Upper lobe of right lung (tissue), 1 donor: ENCODE measurements at regions not wholly inside any gene's neighbourhood (a gene's known extent, or its start where the extent isn't known, plus 50 kb on each side); places are given as distances from the start of the nearest gene placed in this dataset.

Source experiments
- ATAC-seq: fragments of 200-7000 bp; cut with Tn5 transposase; one replicate; pipeline ENCODE4 v1.9.1; 2020; ENCODE audit warnings: mild to moderate bottlenecking, moderate library complexity
- DNase-seq: peaks from one replicate; pipeline ENCODE4 v3.0.0-alpha.2; 2020
- H3K27ac ChIP-seq: fragments of 200-600 bp; one replicate; pipeline ENCODE4 v1.8.0; 2022
- H3K27me3 ChIP-seq: fragments of 200-600 bp; one replicate; pipeline ENCODE4 v1.8.0; 2022; ENCODE audit warnings: mild to moderate bottlenecking
- H3K36me3 ChIP-seq: fragments of 200-600 bp; one replicate; pipeline ENCODE4 v1.8.0; 2022
- H3K4me1 ChIP-seq: fragments of 200-600 bp; one replicate; pipeline ENCODE4 v1.8.0; 2022
- H3K4me3 ChIP-seq: fragments of 200-600 bp; one replicate; pipeline ENCODE4 v1.8.0; 2022; ENCODE audit warnings: mild to moderate bottlenecking
- H3K9me3 ChIP-seq: fragments of 200-600 bp; one replicate; pipeline ENCODE4 v1.8.0; 2022
- intact Hi-C: fragments of 100-400 bp; cut with DNase I; formaldehyde crosslinking; loops from one replicate; pipeline ENCODE4 v1.11.0; 2022
- TF ChIP-seq, protein P1 (sequence below): fragments of 200-600 bp; IDR thresholded peaks from one replicate; pipeline ENCODE4 v1.8.0; 2022; ENCODE audit warnings: antibody characterized with exemption
- donor health status: DM: no; HTN: yes; CAD: no; lungs with severe emphysema.

DNA sequence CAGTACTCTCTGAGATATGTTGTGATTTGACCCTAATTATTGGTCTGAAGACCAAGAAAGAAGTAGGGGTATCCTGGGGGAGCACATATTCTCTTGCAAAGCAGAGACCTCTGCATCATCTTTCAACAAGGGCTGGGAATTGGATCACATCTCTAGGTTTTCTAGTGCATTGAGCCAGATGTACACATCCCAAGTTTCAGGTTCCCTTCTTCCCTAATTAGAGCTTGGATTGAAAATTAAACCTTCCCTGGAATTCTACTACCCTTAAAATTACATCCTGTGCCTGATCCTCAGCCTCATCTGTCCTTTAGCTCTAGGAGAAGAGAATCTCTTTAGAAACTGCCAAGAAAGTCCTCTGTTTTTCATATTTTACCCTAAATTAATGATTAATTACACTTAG is 839.6 kb downstream of the SLC6A15 start:
- ATAC-seq (no peak), DNase-seq (no peak)
- H3K36me3 ChIP-seq = no peaks in the 10 kb centered on the region
- no peak overlapping the region for H3K27ac ChIP-seq
- no peaks in the 10 kb centered on the region for H3K27me3 ChIP-seq
- TF ChIP-seq, protein P1, sequence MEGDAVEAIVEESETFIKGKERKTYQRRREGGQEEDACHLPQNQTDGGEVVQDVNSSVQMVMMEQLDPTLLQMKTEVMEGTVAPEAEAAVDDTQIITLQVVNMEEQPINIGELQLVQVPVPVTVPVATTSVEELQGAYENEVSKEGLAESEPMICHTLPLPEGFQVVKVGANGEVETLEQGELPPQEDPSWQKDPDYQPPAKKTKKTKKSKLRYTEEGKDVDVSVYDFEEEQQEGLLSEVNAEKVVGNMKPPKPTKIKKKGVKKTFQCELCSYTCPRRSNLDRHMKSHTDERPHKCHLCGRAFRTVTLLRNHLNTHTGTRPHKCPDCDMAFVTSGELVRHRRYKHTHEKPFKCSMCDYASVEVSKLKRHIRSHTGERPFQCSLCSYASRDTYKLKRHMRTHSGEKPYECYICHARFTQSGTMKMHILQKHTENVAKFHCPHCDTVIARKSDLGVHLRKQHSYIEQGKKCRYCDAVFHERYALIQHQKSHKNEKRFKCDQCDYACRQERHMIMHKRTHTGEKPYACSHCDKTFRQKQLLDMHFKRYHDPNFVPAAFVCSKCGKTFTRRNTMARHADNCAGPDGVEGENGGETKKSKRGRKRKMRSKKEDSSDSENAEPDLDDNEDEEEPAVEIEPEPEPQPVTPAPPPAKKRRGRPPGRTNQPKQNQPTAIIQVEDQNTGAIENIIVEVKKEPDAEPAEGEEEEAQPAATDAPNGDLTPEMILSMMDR = no peak
- H3K9me3 ChIP-seq = no peaks in the 10 kb centered on the region
- H3K4me3 ChIP-seq = no peak overlapping the region
- intact Hi-C loops = no loop called here
- H3K4me1 ChIP-seq = no peaks in the 10 kb centered on the region

DNA sequence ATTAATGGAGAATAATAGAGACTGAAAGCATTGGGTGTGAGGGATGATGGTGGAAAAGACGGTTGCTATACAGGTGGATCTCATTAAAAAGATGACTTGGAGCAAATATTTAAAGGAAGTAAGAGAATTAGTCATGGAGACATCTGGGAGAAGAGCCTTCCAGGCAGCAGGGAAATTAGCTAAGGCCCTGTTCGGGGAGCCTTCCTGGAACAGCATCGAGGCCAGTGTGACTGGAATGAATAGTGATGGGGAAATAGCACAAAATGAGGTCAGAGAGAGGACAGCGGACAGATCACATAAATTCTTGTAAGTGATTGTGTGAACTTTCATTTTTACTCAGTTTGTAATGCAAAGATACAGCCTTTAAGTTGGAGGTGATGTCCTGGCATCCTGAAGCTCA is 842.3 kb downstream of the SLC6A15 start:
- Histone ChIP-seq H3K4me1 (no peaks in the 10 kb centered on the region), H3K4me3 (no peak overlapping the region), H3K9me3 (no peaks in the 10 kb centered on the region), H3K27ac (no peak overlapping the region), H3K27me3 (no peaks in the 10 kb centered on the region), H3K36me3 (no peaks in the 10 kb centered on the region)
- ATAC-seq (no peak), DNase-seq (no peak)
- intact Hi-C loops = no loop called here
- TF ChIP-seq, protein P1 = no peak

DNA sequence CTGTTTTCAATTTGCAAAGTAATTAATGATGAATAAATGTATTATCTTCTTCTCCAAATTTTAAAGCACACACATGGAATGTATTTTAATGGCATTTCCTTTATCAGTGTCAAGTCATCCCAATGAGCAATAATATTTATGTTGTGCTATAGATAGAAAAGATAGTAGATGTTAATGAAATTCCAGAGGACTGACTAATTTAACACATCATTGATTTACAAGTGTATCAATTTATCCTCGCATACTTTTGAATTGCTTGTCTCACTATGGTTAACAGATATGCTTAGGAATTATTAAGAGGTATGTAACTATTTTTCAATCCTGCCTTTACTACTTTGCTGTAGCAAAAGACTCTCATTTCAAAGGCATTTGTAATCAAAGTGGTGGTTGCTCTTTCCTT is 842.9 kb downstream of the SLC6A15 start:
- ATAC-seq = no peak
- Histone ChIP-seq H3K4me3 (no peak overlapping the region), H3K27ac (no peak overlapping the region), H3K27me3 (no peaks in the 10 kb centered on the region), H3K36me3 (no peaks in the 10 kb centered on the region), H3K4me1 (no peaks in the 10 kb centered on the region), H3K9me3 (no peaks in the 10 kb centered on the region)
- intact Hi-C loops = no loop called here
- DNase-seq = no peak
- TF ChIP-seq, protein P1 = no peak

DNA sequence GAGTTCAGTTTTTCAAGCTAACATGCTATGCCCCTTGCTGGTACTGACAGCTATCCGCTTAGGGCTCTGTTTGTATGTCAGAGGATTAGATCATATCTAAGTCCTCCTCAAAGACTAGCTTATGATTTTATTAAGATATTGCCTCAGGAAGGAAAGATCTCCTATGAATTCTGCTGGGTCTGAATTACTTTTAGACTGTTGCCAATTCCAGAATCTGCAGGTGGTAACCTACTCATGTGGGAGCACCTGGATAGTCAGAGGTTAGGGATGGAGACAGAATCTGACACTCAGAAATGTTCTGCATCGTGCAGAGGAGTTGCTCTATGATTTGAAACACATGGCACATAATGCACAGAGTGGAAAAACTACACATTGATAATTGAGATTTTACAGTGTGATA is 843.4 kb downstream of the SLC6A15 start:
- Histone ChIP-seq H3K27ac (no peak overlapping the region), H3K27me3 (no peaks in the 10 kb centered on the region), H3K4me3 (no peak overlapping the region), H3K36me3 (no peaks in the 10 kb centered on the region), H3K4me1 (no peaks in the 10 kb centered on the region), H3K9me3 (no peaks in the 10 kb centered on the region)
- ATAC-seq = no peak
- no peak for DNase-seq
- TF ChIP-seq, protein P1 = no peak
- intact Hi-C loops = no loop called here

DNA sequence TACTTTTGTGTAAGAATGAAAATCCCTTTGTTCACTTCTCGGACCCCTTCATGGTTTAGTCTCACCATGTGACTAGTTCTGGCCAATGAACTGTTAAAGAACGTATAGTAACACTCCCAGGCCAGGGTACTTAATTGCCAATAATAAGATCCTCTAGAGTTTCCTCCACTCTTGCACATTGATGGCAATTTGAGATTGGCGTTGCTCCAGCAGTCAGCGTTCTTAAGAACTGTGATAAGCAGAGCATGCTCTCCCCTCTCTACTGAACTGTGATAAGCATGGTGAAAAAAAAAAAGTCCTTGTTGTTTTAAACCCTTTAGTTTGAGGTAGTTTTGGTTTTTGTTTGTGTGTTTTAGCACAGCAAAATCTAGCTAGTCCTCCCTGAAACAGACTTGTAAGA is 854.5 kb downstream of the SLC6A15 start:
- TF ChIP-seq, protein P1 = no peak
- H3K27me3 ChIP-seq = no peaks in the 10 kb centered on the region
- no peak overlapping the region for H3K27ac ChIP-seq
- ATAC-seq = no peak
- no peak for DNase-seq
- H3K4me3 ChIP-seq = no peak overlapping the region
- H3K9me3 ChIP-seq = no peaks in the 10 kb centered on the region
- no peaks in the 10 kb centered on the region for H3K4me1 ChIP-seq
- intact Hi-C loops = no loop called here
- H3K36me3 ChIP-seq = no peaks in the 10 kb centered on the region

DNA sequence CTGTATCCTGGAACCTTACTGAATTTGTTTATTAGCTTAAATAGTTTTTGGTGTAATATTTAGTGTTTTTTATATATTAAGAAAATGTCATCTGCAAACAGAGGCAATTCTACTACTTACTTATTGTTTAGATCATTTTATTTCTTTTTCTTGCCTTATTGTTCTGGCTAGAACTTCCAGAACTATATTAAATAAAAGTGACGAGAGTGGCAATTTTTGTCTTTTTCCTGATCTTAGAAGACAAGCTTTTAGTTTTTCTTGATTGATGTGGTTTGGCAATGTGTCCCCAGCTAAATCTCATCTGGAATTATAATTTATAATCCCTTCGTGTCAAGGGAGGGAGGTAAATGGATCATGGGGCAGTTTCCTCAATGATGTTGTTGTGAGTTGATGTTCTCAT is 857.8 kb downstream of the SLC6A15 start:
- ATAC-seq (no peak), DNase-seq (no peak)
- TF ChIP-seq, protein P1 = no peak
- intact Hi-C loops = no loop called here
- Histone ChIP-seq H3K4me3 (no peak overlapping the region), H3K9me3 (no peaks in the 10 kb centered on the region), H3K27me3 (no peaks in the 10 kb centered on the region), H3K27ac (no peak overlapping the region), H3K4me1 (no peaks in the 10 kb centered on the region), H3K36me3 (no peaks in the 10 kb centered on the region)
